NT2/D1 (cell line): ENCODE measurements at regions not wholly inside any gene's neighbourhood (a gene's known extent, or its start where the extent isn't known, plus 50 kb on each side); places are given as distances from the start of the nearest gene placed in this dataset.
"Not testable (repeated sequence)": the region's sequence is repeated elsewhere in the genome, so short reads cannot be mapped to it uniquely, and the experiment has no call there.

Experiments
- YY1 ChIP-seq: IDR thresholded peaks from 2 replicates; pipeline ENCODE4 v1.6.1; 2011; ENCODE audit not compliant: insufficient read length, insufficient read depth
- ZNF274 ChIP-seq: IDR thresholded peaks from 2 replicates; pipeline ENCODE4 v1.6.1; 2011; ENCODE audit warnings: mild to moderate bottlenecking, low read depth, low read length

- TF ChIP-seq ZNF274, YY1: not testable (repeated sequence)
Measured at GRCh38 chr11:70560621-70561020, 162.3 kb downstream of the CTTN start.
